HG02759 (cell line): ENCODE measurements at regions not wholly inside any gene's neighbourhood (a gene's known extent, or its start where the extent isn't known, plus 50 kb on each side); places are given as distances from the start of the nearest gene placed in this dataset.

Source experiments
- ATAC-seq: cut with Tn5 transposase; IDR thresholded peaks from one replicate; pipeline ENCODE4 v1.9.1; 2021; ENCODE audit warnings: mild to moderate bottlenecking, moderate library complexity; ENCODE audit not compliant: unreplicated experiment

DNA sequence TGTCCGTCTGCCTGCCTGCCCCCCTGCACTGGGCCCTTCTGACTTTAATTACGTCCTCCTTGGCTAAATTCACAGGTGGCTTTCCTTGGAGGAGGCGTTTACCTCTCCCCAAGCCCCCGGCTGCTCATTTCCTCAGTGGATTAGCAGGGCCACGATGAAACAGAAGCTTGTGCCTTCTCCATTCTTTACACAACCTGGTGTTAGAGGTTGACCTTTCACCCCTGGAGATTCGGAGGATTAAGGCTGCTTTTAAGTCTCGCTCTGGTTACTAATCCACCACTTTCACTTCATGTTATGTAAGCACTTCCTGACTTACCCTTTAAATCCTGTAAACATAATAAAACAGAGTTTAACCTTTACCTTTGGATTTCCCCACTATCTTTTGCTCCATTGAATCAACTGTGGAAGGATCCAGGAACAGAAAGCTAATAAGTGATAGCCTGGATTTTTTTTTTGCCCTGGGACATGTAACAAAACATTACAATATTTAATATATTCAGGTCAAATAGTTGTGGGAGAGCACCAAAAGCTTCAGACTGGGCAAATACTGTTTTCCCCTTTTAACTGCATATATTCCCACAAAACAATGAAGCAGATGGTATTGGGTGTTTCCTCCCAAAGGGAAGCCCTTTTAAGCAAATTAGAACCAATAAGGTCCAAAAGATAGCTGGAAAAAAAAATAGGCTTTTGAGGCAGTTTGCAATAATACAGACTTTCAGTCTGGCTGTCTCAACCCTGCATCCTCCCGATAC lies 370.2 kb downstream of the EN1 start:
- no peak for ATAC-seq

DNA sequence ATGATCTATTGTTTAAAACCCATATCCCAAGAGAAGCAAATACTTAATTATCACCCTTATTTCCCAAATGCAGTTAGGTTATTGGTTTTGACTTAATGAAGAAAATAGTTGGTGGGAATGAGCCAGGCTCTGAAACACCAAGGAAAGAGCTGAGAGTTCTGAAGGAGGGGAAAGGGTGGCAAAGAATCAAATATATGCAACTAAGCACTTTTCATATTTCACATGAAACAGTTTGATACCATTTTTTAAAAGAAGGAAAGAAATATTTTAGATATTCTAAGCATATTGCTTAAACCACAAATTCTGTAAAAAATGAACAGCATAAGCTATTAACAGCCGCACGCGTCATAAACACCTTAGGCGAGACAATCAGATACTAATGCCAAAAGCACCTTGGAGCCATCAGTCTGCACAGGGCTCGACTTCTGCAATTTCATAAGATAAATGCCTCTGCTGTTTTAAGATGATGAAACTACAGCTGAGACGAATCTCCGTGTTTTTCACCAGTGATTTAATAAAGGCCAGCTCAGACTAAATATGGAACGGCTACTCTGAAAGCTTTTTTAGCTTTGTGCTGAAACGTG lies 371.7 kb downstream of the EN1 start:
- ATAC-seq = no peak

DNA sequence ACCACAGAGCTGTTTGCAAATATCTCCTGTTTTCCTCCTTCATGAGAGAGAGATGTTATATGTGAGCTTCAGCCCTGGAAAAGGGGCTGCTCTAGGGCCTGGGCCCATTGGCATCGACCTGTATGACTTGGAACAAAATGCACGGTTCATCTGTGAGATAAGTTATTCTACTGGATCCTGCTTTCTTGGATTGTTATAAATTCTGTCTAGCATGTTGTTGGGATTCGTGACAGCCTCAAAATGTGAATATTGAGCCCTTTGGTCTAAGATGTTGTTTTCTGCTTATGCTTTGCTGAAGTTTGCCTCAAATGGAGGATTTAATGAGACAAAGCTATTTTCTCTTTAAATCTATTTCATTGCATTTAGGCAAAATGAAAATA lies 372.9 kb downstream of the EN1 start:
- ATAC-seq = no peak

DNA sequence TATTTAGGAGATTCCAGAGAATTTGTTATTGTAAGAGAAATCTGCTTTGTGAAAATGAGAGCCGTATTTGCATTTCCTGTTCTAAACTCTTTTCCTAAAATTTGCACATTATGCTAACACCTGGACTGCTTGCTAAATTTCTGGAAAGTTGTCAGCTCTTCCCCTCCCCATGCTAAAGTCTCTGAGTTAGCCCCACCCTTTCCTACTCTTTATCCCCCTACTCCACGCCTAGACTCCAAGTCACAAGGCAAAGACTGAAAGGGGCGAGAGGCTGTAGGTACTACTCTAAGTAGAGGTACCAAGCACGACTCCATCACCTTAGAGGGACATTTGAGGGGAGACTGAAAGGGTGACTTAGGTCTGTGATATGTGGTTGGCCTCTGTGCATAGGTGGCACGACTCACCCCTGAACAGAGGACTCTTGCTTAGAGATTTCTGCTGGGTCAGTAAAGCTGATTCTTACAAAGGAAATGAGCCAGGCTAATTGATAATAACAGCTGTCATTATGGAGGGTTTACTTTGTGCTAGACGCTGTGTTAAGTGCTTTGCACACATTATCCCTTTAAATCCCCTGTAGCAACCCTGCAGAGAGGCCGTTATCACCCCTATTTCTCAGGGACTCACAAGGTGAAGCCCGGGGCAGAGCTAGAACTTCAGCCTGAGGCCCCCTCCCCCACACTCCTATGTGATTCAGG lies 373.5 kb downstream of the EN1 start:
- no peak for ATAC-seq

DNA sequence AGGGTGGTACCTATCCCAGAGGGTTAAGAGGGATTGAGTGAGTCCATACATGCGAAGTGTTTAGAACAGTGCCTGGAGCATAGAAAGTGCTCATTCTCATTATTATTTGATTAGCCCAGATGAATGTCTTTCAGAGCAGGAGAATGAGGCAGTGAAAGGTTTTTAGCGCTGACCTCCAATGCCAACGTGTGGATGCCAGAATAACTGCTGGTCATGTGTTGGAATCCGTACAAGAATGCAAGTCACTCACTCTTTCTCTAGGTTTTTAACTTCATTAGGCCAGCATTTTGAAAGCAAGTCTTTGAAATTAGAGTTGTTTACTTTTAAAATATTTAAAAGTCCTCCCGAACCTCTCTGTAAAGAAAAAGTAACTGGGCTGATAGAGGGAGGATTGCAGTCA lies 374.2 kb downstream of the EN1 start:
- no peak for ATAC-seq

DNA sequence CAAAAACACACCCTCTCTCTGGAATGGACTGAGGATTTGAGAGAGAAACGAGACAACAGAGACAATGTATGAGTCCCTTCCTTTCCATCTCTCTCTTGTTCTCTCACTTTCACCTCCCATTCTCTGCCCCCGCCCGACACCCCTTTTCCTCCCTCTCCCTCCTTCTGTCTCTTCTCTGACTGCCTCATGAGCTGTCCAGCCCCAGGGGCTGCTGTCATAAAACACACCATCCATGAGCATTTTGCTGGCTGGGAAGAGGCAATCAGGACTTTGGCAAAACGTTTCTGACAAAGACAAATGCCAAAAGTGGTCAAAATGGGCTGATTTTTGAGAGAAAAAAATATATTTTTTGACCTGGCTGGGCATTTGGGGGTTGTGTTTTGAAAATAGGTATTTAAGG lies 377.2 kb downstream of the EN1 start:
- ATAC-seq = no peak

DNA sequence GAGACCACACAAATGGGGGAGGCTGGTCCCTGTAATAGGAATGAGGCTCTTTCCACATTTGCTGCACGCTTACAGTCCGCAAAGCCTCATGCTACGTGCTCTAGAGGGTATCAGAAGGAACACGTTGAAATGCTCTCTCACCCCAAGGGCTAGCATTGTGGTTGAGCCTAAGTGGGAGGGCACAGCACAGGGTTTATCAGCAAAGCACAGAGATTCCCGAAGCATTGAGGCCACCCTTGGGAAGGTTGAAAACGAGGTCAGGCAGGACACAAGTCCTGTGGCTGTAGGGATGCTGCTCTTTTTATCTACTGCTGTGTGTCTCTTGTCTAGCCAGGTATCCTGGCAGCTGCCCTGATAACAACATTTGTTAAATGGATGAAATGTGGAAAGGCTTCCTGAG lies 378.3 kb downstream of the EN1 start:
- no peak for ATAC-seq

DNA sequence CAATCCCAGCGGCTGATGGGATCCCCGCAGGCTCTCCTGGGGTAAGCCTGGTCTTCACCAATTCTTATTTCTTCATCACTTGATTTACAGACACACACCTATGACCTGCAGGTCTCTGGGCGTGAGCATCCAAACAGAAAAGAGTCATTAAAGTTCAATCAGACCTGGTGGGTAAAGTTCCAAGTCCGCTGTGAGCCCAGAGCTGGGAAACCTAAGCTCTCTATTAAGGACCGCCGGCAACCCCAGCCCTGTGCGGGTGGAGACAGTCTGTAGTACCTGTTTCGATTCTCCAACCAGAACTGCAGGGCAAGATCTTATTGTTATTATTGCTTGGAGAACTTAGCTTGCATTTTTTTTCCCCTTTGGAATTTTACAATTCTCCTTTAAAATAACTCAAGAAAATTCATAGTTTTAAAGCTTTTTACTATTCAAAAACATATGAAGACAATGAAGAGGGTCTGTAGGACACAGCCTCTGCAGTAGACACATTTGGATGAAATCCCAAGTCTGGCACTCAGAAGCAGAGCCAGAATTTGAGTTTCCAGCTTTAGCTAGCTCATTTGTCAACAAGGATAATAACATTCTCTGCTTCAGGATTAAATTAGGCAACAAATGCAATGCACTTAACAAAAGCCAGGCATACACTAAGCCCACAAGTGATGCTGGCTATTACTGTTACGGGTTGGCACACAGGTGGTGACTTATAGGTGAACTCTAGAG lies 376.4 kb downstream of the INSIG2 start:
- ATAC-seq = no peak

DNA sequence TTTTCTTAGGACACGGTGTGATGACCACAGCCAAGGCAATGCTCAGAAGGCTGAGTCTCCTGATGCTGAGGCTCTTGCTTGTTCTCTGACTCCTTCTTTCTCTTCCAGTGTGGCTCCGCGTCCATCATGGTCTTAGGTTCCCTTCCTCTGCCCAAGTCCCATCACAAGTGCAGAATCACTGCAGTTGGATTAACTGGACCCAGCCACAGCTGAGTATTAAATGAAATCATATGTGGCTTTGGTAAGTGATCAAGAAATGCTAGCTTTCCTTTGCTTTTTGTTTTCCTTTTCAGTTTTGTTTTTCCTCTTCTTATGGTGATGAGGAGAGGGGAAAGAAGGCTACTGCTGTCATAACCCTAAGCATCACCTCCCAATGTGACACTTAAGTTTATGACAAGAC lies 375.8 kb downstream of the INSIG2 start:
- no peak for ATAC-seq

DNA sequence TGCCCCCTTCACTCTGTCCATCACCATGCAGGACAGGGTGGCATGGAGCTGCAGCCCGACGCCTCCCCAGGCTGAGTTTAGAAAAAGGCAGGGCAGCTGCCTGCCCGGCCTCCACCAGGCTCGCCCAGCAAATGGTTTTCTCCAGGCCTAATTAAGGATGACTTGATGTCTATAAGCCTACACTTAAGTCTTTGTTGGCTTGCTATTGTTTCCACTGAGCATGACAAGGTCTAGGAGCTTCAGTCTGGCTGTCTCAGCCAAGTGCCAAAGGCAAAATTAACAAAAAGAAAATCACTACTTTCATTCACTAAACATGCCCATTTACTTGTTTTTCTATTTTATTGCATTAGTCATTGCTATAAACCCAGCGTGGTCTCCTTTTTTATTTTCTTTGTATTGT lies 372.2 kb downstream of the INSIG2 start:
- ATAC-seq = no peak

DNA sequence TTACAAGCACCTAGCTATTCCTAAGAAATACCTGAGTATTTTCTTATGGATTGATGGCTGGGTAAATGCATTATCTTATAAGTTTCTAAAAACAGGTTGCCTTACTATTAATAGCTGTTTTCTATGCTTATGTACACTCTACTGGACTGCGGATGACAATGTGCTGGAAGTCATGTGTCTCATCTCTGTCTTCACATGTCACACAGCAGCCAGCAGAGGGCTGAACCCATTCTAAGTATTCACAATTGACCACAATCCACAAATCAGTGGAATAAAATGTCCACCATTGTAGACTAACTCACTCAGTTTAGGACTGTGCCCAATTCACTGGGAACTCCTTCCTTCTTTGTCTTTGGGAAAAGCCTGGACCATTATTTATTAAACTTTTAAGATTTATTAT lies 371.2 kb downstream of the INSIG2 start:
- no peak for ATAC-seq

DNA sequence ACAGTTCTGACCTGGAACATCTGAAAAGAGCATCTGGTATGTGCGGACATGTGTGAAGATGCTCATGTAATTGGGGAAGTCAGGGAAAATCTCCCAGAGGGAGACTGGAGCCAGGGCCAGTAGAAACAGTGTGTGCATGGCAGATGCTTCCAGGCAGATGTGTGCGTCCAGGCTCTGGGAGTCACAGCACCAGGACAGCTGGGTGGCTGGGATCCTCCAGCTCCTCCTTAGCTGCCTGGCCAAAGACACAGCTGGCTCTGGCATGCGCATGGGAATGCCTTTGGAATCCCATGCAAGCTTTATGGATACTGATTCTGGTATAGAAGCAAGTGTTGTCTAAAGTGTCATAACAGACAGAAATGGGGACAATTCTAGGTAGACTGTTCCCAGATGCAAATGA lies 369.7 kb downstream of the INSIG2 start:
- no peak for ATAC-seq

DNA sequence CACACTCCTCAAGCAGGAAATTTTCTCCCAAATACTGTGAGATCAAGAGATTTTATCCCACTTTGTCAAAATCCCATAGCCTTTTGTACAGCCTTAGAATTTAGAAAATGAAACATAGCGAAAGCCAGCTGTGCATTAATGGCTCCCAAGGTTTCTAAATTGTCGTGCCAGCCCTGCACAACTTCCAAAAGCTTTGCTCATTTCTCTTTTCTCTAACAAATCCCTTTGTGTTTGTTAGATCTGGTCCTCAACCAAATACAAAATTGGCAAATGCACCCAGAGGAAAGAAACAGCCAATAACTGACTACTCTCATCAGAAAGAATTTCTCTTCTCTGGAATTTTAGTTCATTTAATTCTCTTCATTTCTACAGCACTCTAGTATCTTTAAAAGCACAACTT lies 361.1 kb downstream of the INSIG2 start:
- ATAC-seq = no peak

DNA sequence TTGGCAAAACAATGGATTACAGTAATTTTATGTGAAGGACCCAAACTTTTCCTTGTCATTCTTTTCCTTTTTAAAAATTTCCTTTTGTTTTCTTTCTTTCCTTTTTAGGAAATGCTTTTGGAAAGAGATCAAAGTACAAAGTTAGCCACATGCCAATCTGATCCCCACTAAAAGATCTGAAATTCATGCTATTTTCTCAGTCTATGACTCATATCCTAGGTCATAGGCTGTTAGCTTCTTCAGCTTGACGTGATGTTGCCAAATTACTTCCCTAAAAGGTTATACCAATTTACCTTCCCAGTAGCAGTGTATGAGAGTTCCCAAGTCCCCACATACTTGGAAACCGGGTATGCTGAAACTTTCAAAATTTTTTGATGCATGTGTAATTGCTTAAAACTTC lies 355.3 kb downstream of the INSIG2 start:
- no peak for ATAC-seq

DNA sequence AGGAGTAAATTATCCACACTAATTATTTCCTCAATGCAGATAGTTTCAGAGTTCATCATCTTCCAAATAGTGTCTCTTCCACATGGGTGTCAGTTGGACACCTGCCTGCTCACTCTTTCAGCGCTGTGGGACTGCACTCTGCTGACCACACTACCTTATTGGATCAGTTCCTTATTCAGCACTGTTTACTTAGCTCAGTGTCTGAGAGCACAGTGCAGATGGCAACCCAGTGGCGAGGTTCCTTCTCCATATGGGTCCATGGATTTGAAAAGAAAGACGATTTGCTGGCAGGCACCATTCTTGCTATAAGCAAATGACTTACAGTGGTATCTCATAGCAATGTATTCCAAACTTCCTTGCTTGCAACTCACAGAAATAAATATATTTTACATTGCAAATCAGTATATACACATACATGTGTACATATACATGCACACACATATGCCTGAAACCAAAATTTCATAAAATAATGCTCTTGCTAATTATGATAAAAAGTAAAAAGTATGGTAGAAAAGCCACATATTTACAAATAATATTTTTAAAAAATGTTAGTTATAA lies 354.8 kb downstream of the INSIG2 start:
- ATAC-seq = no peak

DNA sequence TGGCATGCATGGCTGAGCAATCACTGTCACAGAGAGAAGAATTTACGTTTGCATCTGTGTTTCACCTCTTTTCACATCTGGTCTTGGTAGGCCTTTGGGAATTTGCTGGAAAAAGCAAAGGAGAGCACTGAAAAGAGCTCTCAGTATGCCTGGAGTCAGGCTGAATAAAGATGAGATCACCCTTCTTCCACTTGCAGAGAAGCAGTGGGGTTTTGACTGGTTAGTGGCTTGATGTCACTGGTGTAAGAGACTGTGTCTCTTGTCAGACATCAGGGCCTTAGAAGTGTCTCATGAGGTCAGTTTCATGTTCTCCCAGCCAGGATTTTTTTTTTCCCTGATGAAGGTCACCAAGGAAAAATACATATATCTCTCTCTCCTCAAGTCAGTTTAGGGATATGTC lies 353.8 kb downstream of the INSIG2 start:
- ATAC-seq = no peak

DNA sequence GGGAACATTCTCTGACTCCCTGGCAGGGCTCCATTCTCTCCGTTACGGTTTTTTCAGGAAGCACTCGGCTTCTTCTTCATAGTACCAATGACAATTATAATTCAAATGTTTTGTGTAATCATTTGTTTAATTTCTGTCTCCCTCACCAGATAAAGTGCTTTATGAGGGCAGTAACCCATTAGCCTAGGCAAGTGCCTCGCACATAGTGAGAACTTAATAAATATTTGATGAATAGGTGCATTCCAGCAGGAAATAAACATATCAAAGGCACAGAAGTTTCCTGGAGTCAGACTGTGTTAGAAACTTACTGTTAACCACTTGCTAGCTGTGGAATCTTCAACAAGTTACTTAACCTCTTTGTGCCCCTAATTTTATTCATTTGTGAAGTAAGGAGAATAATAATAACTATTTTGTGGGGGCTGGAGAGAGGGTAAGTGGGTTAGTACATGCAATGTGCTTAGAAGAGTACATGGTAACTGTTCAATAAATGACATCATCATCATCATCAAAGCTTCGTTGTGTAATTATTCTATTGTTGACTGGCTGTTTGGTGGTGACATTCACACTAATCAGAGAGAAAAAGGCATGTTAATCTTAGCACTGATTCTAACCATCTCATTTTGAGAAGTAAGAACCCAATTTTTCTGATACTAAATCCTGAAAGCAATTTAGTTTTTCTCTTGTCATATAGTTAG lies 352.3 kb downstream of the INSIG2 start:
- no peak for ATAC-seq

DNA sequence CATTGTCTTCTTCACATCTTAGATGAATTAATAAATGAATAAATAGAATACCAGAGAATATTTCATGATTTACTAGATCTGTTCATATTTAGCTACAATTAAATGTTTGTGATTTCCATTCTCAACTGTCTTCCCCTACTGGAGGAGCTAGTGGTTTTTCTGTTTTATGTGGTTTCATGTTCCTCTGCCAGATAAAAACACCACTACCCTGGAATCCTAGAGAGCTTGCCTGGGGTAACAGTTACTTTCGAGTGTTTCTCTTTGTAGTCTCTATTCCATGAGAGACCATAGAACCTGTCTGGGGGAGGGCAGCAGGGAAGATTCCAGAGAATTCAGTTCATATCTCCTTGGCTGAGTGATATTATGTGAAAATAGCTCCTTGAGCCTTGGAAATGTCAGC lies 349.2 kb downstream of the INSIG2 start:
- no peak for ATAC-seq

DNA sequence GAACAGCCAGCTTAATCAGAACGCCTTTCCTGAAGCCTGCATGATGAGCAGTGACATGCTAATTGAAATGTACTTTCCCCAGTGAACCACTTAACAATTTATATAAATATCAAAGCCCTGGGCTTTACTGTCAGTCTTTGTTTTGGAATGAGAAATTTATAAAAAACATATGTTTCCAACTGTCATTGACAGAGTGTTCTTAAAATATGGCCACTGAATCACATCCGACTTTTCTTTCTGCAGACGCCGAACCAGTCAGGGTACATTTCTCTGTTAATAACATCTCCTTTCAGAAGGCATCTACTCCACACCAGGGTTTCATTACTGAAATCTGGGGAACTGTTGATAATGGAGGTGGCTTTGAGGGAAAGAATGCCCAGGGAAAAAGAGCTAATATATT lies 343.7 kb downstream of the INSIG2 start:
- no peak for ATAC-seq

DNA sequence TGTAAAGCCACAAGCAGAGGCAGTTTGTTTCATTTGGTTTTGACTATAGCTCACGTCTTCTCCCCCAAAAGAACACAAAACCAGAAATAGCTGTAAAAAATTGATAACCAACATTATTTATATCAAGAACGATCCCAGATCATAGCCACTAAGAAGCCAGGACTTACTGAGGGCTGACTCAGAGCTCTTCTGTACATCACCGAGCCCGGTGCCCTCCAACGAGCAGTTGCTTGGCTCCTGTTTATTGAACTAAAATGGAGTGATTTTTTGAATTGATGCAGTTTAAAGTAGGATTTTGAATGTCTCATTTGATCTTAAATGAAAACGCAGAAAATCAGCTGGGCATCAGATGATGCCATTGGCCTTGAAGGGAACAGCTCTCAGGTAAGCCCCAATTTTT lies 343.3 kb downstream of the INSIG2 start:
- ATAC-seq = no peak

DNA sequence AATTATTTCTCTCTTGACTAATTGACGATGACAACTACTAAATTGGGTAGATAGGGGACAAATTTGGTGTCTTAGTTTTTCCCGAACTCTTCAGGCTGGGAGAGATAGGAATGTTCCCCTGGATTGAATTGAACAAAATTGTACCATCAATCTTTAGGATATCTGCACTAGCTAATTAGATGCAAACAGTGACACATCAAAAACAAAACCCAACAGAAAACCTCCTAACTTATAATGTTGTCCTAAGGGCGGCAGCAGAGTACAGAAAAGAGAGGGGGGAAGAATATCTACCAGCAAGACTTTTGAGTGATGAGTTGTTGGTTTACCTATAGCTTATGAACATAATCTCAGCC lies 342.9 kb downstream of the INSIG2 start:
- no peak for ATAC-seq
